ENCODE measurements at regions not wholly inside any gene's neighbourhood (a gene's known extent, or its start where the extent isn't known, plus 50 kb on each side); places are given as distances from the start of the nearest gene placed in this dataset.

- ChIA-PET CTCF (no interaction called here), POLR2A (no interaction called here)
These were observed 369.3 kb upstream of the LINC00305 start for GRCh38 chr18:64518191-64518590.

- POLR2A ChIA-PET, result interaction anchor here (0.6 kb wide), 1 partner anchor 112 kb away, joined by 3 read pairs; no protein-coding TSS in a partner anchor
These were observed 364.5 kb upstream of the LINC00305 start for GRCh38 chr18:64513401-64513800.

GRCh38 chr18:64490207-64490606 lies 341.3 kb upstream of the LINC00305 start:
- ChIA-PET POLR2A (no interaction called here), CTCF (no interaction called here)

More at GRCh38 chr18:64513401-64513800, 364.5 kb upstream of the LINC00305 start:
- CTCF ChIA-PET, result no interaction called here

GRCh38 chr18:64488698-64489097 lies 339.8 kb upstream of the LINC00305 start:
- CTCF ChIA-PET, result no interaction called here

GRCh38 chr18:64474773-64475172 lies 325.9 kb upstream of the LINC00305 start:
- POLR2A ChIA-PET, result no interaction called here
- CTCF ChIA-PET, result no interaction called here

More at GRCh38 chr18:64488698-64489097, 339.8 kb upstream of the LINC00305 start:
- POLR2A ChIA-PET, result no interaction called here

- ChIA-PET POLR2A (no interaction called here), CTCF (no interaction called here)
These were observed 325.4 kb upstream of the LINC00305 start for GRCh38 chr18:64474255-64474654.

- ChIA-PET CTCF (no interaction called here), POLR2A (no interaction called here)
These were observed 300.5 kb upstream of the LINC00305 start for GRCh38 chr18:64449434-64449833.

GRCh38 chr18:64444819-64445218 lies 295.9 kb upstream of the LINC00305 start:
- CTCF ChIA-PET, result no interaction called here
- POLR2A ChIA-PET, result no interaction called here

GRCh38 chr18:64438178-64438577 lies 289.3 kb upstream of the LINC00305 start:
- ChIA-PET POLR2A (no interaction called here), CTCF (no interaction called here)

GRCh38 chr18:64436111-64436510 lies 287.2 kb upstream of the LINC00305 start:
- CTCF ChIA-PET, result no interaction called here
- POLR2A ChIA-PET, result no interaction called here

GRCh38 chr18:64419156-64419555 lies 270.3 kb upstream of the LINC00305 start:
- ChIA-PET POLR2A (no interaction called here), CTCF (no interaction called here)

- ChIA-PET POLR2A (no interaction called here), CTCF (no interaction called here)
These were observed 268.1 kb upstream of the LINC00305 start for GRCh38 chr18:64416990-64417389.

- ChIA-PET POLR2A (no interaction called here), CTCF (no interaction called here)
These were observed 266.3 kb upstream of the LINC00305 start for GRCh38 chr18:64415218-64415617.

- ChIA-PET POLR2A (no interaction called here), CTCF (no interaction called here)
These were observed 261.8 kb upstream of the LINC00305 start for GRCh38 chr18:64410685-64411084.

- ChIA-PET POLR2A (no interaction called here), CTCF (interaction anchor here (0.6 kb wide), 1 partner anchor 17 kb away, joined by 3 read pairs; no protein-coding TSS in a partner anchor)
These were observed 260.6 kb upstream of the LINC00305 start for GRCh38 chr18:64409511-64409910.

GRCh38 chr18:64407606-64408005 lies 258.7 kb upstream of the LINC00305 start:
- ChIA-PET POLR2A (no interaction called here), CTCF (no interaction called here)

GRCh38 chr18:64405161-64405560 lies 256.3 kb upstream of the LINC00305 start:
- POLR2A ChIA-PET, result no interaction called here
- CTCF ChIA-PET, result no interaction called here

GRCh38 chr18:64403784-64404503 lies 255.1 kb upstream of the LINC00305 start:
- CTCF ChIA-PET, result no interaction called here

GRCh38 chr18:64402636-64403035 lies 253.7 kb upstream of the LINC00305 start:
- ChIA-PET CTCF (no interaction called here), POLR2A (no interaction called here)

More at GRCh38 chr18:64403784-64404503, 255.1 kb upstream of the LINC00305 start:
- POLR2A ChIA-PET, result no interaction called here

- ChIA-PET CTCF (no interaction called here), POLR2A (no interaction called here)
These were observed 252.6 kb upstream of the LINC00305 start for GRCh38 chr18:64401268-64402060.

GRCh38 chr18:64399566-64399965 lies 250.7 kb upstream of the LINC00305 start:
- CTCF ChIA-PET, result no interaction called here
- POLR2A ChIA-PET, result no interaction called here

- ChIA-PET CTCF (no interaction called here), POLR2A (no interaction called here)
These were observed 249.4 kb upstream of the LINC00305 start for GRCh38 chr18:64398320-64398719.

Measured in activated CD8-positive, alpha-beta memory T cell treated with anti-CD3 and anti-CD28 coated beads for 36 hours (primary cell).